Activated naive CD4-positive, alpha-beta T cell treated with anti-CD3 and anti-CD28 coated beads, Interleukin-2, amount 50 U/mL, for 24 hours (primary cell): ENCODE measurements at regions not wholly inside any gene's neighbourhood (a gene's known extent, or its start where the extent isn't known, plus 50 kb on each side); places are given as distances from the start of the nearest gene placed in this dataset.

ENCODE experiments used
- H3K27ac Mint-ChIP-seq: one replicate; pipeline ENCODE4 v1.8.0; 2021; ENCODE audit warnings: mild to moderate bottlenecking, mixed read lengths
- H3K27me3 Mint-ChIP-seq: one replicate; pipeline ENCODE4 v1.8.0; 2021; ENCODE audit warnings: mixed read lengths
- H3K36me3 Mint-ChIP-seq: one replicate; pipeline ENCODE4 v1.8.0; 2021; ENCODE audit warnings: mixed read lengths
- H3K4me1 Mint-ChIP-seq: one replicate; pipeline ENCODE4 v1.8.0; 2021; ENCODE audit warnings: mixed read lengths
- H3K4me3 Mint-ChIP-seq: one replicate; pipeline ENCODE4 v1.8.0; 2021; ENCODE audit warnings: mild to moderate bottlenecking, mixed read lengths
- H3K9me3 Mint-ChIP-seq: one replicate; pipeline ENCODE4 v1.8.0; 2021; ENCODE audit warnings: mixed read lengths

- Mint-ChIP-seq H3K4me3 (no peak overlapping the region), H3K36me3 (no peaks in the 10 kb centered on the region), H3K27ac (no peak overlapping the region), H3K9me3 (no peaks in the 10 kb centered on the region), H3K4me1 (no peaks in the 10 kb centered on the region), H3K27me3 (no peaks in the 10 kb centered on the region)
Measured at GRCh38 chr9:16179566-16179965, 626.7 kb downstream of the CCDC171 start.

- no peaks in the 10 kb centered on the region for H3K9me3 Mint-ChIP-seq
- H3K27ac Mint-ChIP-seq: no peak overlapping the region
- no peak overlapping the region for H3K4me3 Mint-ChIP-seq
- no peaks in the 10 kb centered on the region for H3K4me1 Mint-ChIP-seq
- no peaks in the 10 kb centered on the region for H3K27me3 Mint-ChIP-seq
- no peaks in the 10 kb centered on the region for H3K36me3 Mint-ChIP-seq
Measured at GRCh38 chr9:16180091-16180490, 627.2 kb downstream of the CCDC171 start.

GRCh38 chr9:16180546-16180945, 627.7 kb downstream of the CCDC171 start:
- H3K27me3 Mint-ChIP-seq: no peaks in the 10 kb centered on the region
- no peak overlapping the region for H3K27ac Mint-ChIP-seq
- H3K4me1 Mint-ChIP-seq: no peaks in the 10 kb centered on the region
- no peaks in the 10 kb centered on the region for H3K9me3 Mint-ChIP-seq
- H3K4me3 Mint-ChIP-seq: no peak overlapping the region
- no peaks in the 10 kb centered on the region for H3K36me3 Mint-ChIP-seq

GRCh38 chr9:16181539-16181938, 628.7 kb downstream of the CCDC171 start:
- Mint-ChIP-seq H3K27ac (no peak overlapping the region), H3K27me3 (no peaks in the 10 kb centered on the region), H3K9me3 (no peaks in the 10 kb centered on the region), H3K4me1 (no peaks in the 10 kb centered on the region), H3K4me3 (no peak overlapping the region), H3K36me3 (no peaks in the 10 kb centered on the region)

GRCh38 chr9:16182784-16183183, 629.9 kb downstream of the CCDC171 start:
- Mint-ChIP-seq H3K27ac (no peak overlapping the region), H3K4me1 (no peaks in the 10 kb centered on the region), H3K27me3 (no peaks in the 10 kb centered on the region), H3K9me3 (no peaks in the 10 kb centered on the region), H3K4me3 (no peak overlapping the region), H3K36me3 (no peaks in the 10 kb centered on the region)

DNA sequence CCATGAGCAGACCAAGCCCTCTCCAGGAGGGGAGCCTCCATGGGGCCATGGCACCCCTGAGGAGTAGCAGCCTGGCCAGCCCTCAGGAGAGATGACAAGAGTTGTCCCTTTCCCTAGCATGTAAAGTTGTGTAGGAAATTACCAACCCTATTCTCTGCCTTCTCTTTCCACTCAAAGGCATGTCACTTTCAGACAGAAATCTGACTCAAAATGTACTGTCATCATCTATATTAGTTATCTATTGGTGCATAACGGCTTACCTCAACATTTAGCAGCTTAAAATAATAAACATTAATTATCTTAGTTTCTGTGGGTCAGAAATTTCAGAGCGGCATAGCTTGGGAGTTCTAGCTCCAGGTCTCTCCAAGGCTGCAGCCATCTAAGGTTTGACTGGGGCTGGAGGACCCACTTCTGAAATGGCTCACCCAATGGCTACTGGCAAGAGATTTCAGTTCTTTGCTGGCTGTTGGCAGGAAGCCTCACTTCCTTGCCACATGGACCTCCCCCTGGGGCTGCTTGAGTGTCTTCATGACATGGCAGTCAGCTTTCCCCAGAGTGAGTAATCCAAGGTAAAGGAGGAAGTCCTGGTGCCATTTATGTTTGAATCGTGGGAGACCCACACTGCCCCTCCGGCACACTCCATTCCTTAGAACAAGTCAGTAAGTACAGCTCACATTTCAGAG, 632.3 kb downstream of the CCDC171 start:
- H3K27ac Mint-ChIP-seq: no peak overlapping the region

DNA sequence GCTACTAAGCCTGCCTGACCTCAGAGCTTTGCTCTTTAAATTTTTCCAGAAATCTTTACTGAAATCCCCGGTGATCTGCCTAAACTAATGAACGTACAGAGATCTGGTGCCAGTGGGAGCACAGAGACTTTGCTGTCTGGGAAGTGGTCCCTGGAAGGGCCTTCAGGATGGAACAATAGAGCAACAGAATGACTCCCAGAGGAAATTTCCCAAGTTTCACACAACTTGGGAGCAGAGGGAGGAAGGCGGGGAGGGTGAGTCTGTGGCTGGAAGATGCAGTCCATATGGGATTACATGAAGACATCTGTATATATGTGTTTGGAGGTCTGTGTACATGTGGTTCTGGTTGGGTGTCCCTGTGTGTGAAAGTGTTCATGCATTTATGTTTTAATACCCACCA, 638.3 kb downstream of the CCDC171 start:
- Mint-ChIP-seq H3K4me3 (no peak overlapping the region), H3K36me3 (no peaks in the 10 kb centered on the region), H3K27me3 (peaks cover 1% of the 10 kb centered on the region), H3K9me3 (no peaks in the 10 kb centered on the region), H3K27ac (no peak overlapping the region), H3K4me1 (no peaks in the 10 kb centered on the region)

More for the DNA sequence above, 632.3 kb downstream of the CCDC171 start:
- Mint-ChIP-seq H3K36me3 (no peaks in the 10 kb centered on the region), H3K9me3 (no peaks in the 10 kb centered on the region), H3K4me3 (no peak overlapping the region), H3K27me3 (no peaks in the 10 kb centered on the region), H3K4me1 (no peaks in the 10 kb centered on the region)

- no peaks in the 10 kb centered on the region for H3K4me1 Mint-ChIP-seq
- H3K4me3 Mint-ChIP-seq: no peak overlapping the region
- peaks cover 1% of the 10 kb centered on the region for H3K27me3 Mint-ChIP-seq
- H3K9me3 Mint-ChIP-seq: no peaks in the 10 kb centered on the region
- H3K27ac Mint-ChIP-seq: no peak overlapping the region
- no peaks in the 10 kb centered on the region for H3K36me3 Mint-ChIP-seq
Measured at GRCh38 chr9:16191691-16192402, 639.0 kb downstream of the CCDC171 start.

DNA sequence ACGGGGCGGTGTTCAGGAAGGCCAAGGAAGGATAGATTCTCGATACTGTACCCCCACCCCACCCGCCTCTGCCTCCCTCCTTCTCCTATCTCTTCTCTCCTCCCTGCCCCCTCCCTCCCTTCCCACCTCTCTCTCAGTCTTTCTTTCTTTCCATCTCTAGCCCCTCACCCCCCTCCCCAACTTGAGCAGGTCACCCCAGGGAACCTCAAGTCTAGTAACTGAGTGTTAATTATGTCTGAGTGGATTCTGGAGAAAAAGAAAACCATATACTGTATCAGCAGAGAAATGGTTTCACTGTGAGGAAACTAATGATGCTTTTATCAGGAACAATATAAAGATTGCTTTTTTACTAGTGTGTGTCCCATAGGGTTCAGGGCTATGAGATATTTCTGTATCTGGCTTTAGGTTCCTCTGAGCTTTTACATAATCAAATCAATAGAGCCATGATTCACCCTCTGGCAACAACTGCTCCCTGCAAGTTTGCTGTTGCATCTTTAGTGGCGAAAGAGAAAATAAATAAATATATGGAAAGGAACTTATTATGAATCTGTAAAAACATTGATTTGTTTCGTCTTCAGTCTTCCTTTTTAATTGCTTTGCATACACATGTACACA, 639.7 kb downstream of the CCDC171 start:
- no peaks in the 10 kb centered on the region for H3K9me3 Mint-ChIP-seq
- H3K4me3 Mint-ChIP-seq: no peak overlapping the region
- peaks cover 1% of the 10 kb centered on the region for H3K27me3 Mint-ChIP-seq
- no peaks in the 10 kb centered on the region for H3K36me3 Mint-ChIP-seq
- no peaks in the 10 kb centered on the region for H3K4me1 Mint-ChIP-seq
- H3K27ac Mint-ChIP-seq: no peak overlapping the region

GRCh38 chr9:16193066-16193465, 640.2 kb downstream of the CCDC171 start:
- Mint-ChIP-seq H3K27ac (no peak overlapping the region), H3K36me3 (no peaks in the 10 kb centered on the region), H3K9me3 (no peaks in the 10 kb centered on the region), H3K4me3 (no peak overlapping the region), H3K27me3 (peaks cover 1% of the 10 kb centered on the region), H3K4me1 (no peaks in the 10 kb centered on the region)

DNA sequence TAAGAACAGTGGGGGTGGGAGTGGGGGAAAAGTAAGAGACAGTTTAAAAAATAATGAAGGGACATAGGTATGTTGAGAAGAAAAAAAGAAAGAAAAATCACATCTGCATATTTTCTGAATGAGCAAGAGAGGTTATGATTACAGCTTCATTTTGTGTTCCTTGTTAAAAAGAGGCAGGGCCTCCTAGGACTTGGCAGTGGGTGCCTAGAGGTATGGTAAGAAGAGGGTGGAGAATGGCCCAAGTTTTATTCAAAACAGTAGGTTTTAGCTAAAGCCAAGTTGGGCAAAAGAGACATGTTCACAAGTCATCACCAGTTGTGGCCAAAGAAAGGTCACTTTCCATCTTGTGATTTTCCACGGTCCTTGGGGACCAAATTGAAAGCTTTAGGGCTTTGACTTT, 643.4 kb downstream of the CCDC171 start:
- Mint-ChIP-seq H3K4me3 (no peak overlapping the region), H3K9me3 (no peaks in the 10 kb centered on the region), H3K4me1 (no peaks in the 10 kb centered on the region), H3K36me3 (no peaks in the 10 kb centered on the region), H3K27me3 (peaks cover 2% of the 10 kb centered on the region), H3K27ac (no peak overlapping the region)

DNA sequence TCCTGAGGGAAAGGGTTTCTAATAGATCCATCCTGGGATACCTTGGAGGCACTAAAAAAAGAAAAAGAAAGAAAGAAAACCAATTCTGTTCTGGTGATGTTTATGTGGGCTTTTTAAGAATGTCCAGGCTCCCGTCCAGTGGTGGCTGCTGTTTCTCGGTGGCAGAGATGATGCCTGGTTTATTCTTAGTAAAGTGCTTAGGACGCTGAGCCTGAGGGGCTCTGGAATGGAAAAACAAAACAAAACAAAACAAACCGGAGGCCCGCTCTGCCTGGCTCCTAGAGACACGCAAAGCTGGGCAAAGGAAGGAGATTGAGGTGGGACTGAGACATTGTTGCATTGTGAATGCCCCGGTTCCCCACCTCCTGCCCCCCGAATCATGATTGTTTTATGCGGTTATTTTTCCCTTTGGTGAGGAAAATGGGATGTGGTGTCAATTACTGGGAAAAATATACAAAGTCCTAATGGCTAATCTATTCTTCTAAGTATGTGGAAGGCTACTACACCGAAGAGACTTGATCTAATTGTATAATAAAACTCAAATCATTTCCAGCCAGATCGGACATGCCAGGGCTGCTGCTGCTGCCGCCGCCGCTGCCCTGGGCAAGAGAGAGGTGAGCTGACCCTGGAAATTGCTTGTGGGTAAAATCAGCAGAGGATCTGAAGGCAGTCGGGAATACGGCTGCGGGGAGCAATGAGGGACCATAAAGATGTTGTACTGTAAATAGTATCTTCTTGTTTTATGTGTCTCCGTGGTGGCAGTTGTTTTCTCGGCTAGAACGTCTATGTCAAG, 644.9 kb downstream of the CCDC171 start:
- Mint-ChIP-seq H3K4me1 (no peaks in the 10 kb centered on the region), H3K27ac (no peak overlapping the region), H3K4me3 (no peak overlapping the region), H3K27me3 (peaks cover 2% of the 10 kb centered on the region), H3K9me3 (no peaks in the 10 kb centered on the region), H3K36me3 (no peaks in the 10 kb centered on the region)

DNA sequence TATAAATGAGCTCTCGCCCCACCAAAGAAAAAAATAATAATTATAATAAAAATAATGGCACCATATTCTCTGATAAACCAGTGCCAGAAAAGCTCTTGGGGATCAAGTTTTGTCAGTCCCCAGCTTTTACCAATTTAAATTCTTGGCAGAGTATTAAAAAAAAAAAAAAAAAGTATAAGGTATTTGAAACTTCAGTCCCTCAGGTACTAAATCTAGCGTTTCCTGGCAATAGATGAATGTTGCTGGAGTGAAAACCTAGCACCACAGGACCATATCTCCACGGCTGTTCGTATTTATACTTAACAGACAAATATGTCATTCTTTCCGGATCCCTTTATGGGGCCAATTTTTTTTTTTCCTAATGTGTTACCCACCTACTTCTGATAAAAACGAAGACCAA, 646.2 kb downstream of the CCDC171 start:
- H3K27ac Mint-ChIP-seq: no peak overlapping the region
- H3K27me3 Mint-ChIP-seq: peaks cover 1% of the 10 kb centered on the region
- no peaks in the 10 kb centered on the region for H3K9me3 Mint-ChIP-seq
- H3K4me3 Mint-ChIP-seq: no peak overlapping the region
- no peaks in the 10 kb centered on the region for H3K36me3 Mint-ChIP-seq
- no peaks in the 10 kb centered on the region for H3K4me1 Mint-ChIP-seq

DNA sequence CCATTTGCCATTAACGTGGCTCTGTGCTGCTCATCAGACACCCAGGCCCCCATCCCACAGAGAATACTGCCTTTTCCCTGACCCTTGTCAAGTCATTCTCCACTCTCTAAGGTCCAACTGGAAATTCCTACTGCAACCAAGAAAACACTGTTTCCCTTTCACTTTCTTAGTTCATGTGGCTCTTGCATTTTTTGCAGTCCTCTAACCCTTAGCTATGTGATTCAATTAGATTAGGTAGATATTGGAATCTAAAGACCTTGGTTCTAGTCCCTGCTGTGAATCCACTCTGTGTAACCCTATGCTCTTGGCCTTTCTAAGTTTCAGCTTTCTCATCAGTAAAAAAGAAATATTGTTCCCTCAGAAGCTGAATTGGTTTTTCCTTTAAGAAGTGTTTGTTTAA, 649.4 kb downstream of the CCDC171 start:
- Mint-ChIP-seq H3K27me3 (peaks cover 1% of the 10 kb centered on the region), H3K27ac (no peak overlapping the region), H3K4me1 (peaks cover 5% of the 10 kb centered on the region), H3K36me3 (no peaks in the 10 kb centered on the region), H3K9me3 (peaks cover 5% of the 10 kb centered on the region), H3K4me3 (no peak overlapping the region)

GRCh38 chr9:16202914-16203728, 650.3 kb downstream of the CCDC171 start:
- H3K4me1 Mint-ChIP-seq: peaks cover 5% of the 10 kb centered on the region
- peaks cover 5% of the 10 kb centered on the region for H3K9me3 Mint-ChIP-seq
- peaks cover 1% of the 10 kb centered on the region for H3K27me3 Mint-ChIP-seq
- no peaks in the 10 kb centered on the region for H3K36me3 Mint-ChIP-seq
- no peak overlapping the region for H3K27ac Mint-ChIP-seq
- no peak overlapping the region for H3K4me3 Mint-ChIP-seq
